AG20443 (cell line): ENCODE measurements at regions not wholly inside any gene's neighbourhood (a gene's known extent, or its start where the extent isn't known, plus 50 kb on each side); places are given as distances from the start of the nearest gene placed in this dataset.

Experiments
- DNase-seq: peaks from one replicate; pipeline ENCODE4 v3.0.0; 2012; ENCODE audit warnings: low spot score, mixed read lengths

DNA sequence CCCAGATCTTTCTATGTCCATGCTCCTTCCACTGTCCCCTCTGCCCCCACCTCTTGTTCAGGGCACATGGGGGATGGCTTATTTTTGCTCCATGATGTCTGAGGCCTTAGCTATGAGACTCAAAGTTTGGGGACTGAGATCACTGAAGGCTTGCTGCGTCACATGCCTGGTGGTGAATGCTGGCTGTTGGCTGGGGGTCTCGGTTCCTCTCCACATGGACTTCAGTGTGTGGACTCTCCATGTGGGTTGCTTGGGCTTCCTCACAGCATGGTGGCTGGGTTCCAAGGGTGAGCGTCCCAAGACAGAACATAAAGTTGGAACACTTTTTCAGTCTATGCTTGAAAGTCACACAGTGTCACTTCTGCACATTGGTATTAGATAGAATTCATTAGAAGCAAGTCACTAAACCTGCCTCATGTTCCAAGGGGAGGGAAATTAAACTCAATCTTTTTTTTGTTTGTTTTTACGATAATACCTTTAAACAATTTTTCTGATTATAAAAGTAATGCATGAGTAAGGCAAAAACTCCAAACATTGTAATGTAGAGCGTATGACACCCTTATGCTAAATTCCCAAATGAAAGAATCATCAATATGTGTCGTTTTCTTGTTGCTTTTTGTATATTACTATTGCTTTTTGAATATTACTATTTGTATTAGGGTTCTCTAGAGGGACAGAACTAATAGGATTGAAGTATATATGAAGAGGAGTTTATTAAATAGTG, 111.7 kb downstream of the MYCN start:
- DNase-seq: no peak

DNA sequence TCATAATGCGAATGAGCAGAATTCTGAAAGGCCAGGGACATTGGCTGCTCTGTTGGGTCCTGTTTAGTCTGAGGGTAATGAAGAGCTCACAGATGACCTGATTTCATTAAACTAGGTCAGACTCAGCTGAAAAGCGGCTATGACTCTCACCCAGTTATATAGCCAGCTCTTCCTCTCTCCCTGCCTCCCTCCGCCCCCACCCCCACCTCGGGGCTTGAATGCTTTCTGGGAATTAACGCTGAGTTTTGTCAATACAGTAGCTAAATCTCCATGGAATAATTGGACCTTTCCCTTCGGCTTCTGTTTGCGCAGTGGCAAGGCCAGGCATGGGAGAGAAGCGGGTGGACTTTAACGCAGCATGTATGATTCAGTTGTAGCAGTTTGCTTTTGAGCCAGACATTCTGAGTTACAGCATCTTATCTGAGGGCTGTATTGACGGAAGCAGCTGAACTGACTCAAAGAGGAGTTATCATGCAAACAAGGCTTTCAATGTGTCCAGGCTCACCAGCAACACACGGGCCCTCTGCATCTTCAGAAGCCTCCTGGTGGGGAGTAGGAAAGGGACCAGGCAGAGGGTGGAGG, 110.6 kb downstream of the MYCN start:
- no peak for DNase-seq

DNA sequence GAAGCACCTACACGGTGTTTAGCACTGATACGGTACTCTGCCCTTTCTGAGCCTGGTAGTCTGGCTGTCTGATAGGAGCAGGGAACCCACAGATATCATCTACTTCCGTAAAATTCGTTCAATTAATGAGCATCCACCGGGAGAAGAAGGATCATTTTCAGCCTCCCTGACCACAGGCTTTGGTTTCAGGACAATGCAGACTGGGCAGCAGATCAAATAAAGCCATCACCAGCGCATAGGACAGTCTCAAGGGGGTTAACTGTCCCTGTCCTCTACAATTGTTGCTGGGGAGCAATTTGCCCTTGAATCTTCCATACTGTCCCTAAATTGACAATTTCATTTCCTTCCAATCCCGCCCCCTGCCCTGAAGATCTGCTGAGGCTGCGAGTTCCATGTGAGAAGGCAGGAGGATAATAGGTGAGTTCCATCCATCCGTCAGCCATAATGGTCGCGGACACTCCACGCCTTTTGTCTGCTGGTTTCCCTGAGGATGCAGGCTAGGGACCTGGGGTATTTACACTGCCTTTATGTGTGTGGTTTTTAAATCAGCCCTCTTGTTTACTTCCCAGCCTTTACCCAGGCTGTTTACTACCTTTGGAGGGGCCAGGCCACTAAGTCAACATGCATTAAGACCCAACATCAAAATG, 110.0 kb downstream of the MYCN start:
- no peak for DNase-seq

DNA sequence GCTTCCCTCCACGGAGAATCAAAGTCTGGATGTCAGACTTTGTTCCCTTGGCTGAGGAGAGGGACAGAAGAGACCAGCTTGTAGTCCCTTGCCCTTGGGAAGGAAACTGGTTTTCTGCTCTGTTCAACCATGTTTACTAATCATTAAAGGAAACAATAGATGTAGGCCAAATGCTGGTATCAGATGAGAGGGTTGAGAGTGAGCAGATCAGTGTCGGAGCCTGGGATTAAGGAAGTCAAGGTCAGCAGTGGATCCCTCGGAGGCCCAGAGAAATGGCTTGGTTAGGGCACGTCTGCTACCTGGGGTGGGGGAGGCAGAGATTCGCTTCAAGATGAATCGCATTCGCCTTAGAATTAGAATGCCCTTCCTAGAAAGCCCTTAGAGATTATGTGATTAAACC, 109.1 kb downstream of the MYCN start:
- no peak for DNase-seq

DNA sequence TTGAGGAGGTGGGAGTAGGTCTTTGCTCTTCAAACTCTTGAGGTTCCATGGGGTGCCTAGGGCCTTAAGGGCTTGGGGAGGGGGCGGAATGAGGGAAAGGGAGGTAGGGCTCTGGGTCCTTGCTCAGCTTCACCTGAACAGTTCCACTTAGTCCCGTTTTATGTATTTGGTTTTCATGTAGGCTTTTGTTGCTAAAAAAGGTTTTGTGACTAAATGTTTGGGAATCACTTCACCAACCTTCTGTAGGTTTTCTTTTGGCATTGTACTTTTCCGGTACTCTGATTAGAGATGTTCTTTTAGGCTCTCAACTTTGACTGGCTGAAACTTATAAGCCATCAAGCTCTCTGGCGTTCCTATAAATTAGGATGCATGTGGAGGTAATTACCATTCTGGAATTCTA, 108.1 kb downstream of the MYCN start:
- DNase-seq: no peak

DNA sequence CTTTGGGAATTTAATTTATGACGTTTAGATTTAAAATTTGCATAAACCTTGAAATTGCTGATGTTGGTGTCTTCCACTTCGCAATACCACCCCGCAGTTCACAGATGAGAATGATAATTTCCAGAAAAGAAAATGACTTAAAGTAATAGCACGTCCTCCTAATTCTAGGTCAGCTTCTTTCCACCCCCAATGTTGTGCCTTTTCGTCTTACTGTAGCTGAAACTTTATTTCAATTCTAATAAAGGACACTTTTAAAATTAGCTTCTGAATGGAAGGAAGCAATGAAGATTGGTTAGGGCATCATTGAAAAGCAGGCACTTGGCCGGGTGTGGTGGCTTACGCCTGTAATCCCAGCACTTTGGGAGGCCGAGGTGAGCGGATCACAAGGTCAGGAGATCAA, 107.4 kb downstream of the MYCN start:
- no peak for DNase-seq

DNA sequence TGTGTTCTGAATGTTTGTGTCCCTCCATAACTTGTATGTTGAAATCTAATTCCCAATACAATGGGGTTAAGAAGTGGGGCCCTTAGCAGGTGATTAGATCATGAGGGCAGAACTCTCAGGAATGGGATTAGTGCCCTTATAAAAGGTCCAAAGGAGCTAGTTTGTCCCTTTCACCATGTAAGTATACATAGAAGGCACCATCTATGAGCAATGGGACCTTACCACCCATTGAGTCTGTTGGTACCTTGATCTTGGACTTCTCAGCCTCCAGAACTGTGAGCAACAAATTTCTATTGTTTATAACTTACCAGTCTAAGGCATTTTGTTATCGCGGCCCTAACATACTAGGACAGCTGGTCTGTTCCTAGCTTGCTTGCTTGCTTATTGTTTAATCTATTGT, 106.3 kb downstream of the MYCN start:
- no peak for DNase-seq

DNA sequence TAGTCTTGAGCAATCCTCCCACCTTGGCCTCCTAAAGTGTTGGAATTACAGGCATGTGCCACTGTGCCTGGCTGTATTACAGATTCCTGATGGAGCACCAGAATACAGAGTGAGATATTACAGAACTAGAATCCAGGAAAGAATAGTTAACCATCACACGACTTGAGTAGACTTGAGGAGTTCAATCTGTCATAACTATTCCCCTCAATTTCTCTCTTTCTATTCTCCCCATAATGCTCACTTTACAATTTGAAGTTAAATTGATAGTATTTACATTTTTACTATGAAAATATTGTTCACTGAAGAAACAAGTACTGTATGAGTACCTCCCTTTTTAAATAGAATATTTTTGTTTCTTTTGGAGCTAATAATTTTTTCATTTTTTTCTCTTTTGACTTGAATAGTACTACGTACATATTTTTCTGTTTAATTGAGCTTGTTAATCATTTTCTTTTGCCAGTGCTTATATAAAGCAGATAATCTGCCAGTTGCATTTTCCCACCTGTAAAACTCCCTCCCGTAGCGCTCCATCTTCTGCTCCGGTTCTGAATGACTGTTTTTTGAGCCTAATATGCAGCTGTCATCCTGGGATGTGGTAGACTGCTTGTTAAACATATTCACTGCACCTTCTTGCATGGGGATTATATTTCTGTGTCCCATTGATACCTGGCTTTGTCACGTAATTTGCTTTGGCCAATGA, 105.5 kb downstream of the MYCN start:
- no peak for DNase-seq

DNA sequence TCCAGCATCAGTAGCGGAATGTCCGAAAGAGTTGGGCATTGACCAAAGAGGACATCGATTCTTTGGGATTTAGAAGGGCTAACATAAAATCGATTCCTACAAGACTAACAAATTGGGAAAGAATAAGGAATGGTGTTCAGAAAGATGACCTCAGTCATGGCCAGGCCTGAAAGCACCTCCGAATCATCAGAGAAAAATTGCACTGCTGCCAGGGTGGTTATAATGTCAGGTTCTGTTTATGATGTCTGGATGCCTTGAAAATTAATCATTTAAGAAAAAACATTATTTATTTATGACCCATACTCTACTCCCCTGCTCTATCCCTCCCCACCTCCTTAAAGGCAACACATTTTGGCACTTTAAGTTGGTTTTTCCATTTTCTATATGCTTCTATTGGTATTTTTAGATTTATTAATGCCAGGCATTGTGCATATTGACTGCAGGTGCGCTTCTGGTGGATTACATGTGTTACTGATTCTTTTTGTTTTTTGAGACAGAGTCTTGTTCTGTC, 104.7 kb downstream of the MYCN start:
- DNase-seq: no peak

DNA sequence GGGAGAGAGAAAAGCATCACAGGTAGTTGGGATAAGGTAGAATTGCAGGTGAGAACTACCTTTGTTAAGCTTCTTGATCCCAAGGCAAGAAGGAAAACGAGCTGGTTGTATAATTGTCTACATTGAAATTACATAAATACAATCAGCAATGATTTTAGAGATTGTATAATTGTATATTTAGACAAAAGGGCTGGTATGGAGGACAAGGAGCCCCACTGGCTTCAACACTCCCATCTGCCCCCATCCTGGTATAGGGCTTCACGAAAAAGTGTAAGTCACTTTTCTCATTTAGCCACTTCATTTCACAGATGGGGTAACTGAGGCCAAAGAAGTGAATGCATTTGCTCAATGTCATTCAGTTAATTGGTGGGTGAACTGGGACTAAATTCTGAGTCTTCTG, 103.3 kb downstream of the MYCN start:
- no peak for DNase-seq

DNA sequence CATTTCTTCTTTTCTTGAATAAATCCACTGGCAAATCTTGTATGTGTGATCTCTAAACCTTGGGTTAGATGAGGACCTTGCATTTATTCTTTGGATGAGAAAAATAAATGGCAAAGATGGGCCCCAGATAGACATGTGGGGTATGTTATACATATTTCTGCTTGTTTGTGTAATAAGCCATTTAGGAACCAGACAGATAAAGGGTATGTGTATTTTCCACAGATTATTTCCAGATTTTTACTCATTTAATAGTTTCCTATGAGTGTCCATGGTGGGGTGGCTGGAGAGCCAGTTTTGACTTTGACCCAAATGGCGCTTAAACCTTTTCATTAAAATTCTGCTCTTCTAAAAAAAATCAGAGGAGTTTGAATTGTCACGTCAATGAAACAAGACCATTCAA, 102.8 kb downstream of the MYCN start:
- no peak for DNase-seq

DNA sequence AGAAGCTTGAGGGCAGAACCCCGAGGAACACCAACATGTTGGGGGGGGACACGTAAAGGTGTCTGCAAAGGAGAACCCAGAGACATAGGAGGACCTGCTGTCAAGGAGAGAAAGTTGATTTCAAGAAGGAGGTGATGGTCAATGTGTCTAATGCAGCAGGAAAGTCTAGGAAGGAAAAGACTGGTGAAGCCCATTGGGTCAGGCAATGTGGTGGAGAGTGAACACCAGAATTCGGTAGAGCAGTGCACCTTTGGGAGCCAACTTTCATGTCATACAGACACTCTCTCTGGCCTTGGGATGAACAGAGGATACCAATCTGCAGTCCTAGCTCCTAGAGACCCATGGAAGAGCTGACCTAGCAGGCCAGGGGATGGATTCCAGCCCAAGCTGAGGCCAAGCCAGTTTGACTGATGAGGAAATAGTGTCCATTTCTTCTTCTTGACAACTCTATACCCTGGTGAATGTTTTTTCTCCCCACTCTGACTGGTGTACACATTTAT, 101.9 kb downstream of the MYCN start:
- DNase-seq: no peak

DNA sequence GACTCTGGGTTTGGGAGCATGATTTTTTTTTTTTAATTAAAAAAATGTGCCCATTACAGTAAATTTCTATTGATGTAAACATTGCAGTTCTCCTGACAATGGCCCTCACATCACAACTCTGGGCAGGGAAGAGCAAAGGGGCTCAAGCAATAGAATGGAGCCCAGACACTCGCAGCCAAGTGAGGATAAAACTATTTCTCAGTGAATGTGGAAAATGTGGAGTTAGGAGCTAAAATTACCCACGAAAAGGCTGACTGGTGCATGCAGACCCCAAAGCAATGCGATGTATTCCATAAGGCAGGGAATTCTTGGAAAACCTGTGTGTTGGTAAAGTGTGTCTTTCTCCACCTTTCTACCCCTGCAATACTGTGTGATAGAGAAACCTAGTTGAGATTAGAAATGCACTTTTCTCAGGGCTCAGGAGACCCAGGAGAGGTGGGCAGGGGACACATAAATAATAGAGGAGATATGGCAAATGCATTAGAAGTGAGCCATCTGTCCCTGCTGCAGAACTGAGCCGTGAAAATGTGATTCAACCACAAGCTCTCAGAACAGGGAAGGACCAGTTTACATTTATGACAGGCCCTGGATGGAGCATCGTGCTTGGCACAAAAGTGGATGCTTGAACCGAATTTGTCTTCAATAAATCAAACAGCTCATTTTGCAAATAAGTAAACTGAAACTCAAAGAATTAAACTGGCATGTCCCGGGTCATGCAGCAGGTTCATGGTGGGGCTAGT, 100.1 kb downstream of the MYCN start:
- DNase-seq: no peak

DNA sequence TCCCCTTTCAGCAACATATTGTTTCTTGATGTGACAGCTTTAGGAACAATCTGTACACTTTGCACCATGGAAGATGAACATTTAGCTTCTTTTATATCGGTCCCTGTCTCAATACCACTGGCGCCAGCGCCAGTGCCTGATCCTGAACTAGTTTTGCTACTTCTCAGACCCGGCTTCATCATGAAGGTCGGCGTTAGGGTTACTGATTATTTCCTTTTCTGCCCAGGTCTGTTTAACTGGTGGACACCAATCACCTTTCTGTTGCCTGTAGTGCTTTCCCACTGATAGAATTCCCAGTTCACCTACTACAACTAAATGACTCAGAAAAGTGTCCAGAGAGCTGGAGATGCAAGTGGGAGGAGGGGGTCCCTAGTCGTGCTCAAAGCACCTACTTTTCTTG, 99.5 kb downstream of the MYCN start:
- DNase-seq: no peak

DNA sequence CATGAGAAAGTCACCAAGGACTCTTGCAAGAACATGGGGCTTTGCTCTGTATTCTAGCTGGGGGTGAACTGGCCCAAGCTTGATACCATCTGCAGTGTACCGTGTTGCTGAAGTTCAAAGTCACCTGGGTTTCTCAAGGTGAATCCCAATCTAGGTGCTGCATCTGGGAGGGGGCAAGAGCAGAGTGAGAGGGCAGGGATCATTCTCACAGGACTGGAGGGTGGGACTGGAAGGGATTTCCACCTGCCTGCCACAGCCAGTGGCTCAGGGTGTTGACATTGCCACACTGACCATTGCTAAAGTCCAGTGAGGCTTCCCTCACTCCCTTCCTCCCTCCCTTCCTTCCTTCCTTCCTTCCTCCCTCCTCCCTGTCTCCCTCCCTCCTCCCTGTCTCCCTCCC, 98.7 kb downstream of the MYCN start:
- DNase-seq: no peak

DNA sequence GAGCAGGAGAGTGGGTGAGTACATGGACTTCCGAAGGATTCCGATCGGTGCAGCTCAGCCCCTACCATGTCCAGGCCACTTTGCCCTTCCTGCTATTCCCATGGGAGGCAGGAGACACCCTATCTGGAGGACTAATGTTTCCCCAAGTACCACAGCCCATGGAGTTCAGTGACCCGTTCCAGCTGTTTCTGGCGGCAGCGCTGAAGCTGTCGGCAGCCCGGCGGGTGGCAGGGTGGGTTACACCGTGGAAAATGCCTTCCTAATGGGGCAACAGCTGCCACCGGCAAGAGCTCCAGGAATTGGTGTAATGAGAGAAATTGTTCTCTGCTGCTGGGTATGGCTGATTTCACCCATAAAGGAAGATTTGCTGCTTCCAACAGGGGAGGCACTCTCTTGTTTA, 98.3 kb downstream of the MYCN start:
- no peak for DNase-seq

DNA sequence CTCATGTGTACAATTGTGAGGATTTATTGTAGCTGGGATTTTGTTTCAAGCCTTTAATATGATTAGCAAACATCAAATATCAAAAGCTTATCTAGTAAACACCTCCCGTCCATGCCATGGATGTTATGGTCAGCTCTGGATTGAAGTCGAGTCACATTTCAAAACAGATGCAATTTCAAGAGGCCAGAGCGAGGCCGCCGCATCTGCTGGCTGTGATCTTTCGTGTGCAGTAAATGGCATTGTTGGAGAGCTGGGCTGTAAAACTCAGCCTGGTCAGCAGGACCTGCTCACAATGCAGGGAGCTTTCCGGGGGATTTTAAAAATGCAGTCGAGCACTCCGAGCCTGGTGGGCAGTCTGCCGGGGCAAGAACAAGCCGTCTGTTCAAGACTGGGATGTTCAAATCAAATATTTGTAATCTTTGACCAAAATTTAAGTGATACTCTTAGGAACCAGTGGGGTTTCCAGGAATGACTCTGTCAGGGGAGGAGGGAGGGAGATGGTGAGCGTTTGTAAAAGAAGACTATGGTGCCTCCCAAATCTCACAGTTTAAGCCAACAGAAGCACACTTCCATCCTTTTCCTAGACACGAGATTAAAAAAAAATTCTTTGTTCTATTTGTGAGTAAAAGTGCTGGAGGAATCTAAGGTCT, 97.6 kb downstream of the MYCN start:
- no peak for DNase-seq

DNA sequence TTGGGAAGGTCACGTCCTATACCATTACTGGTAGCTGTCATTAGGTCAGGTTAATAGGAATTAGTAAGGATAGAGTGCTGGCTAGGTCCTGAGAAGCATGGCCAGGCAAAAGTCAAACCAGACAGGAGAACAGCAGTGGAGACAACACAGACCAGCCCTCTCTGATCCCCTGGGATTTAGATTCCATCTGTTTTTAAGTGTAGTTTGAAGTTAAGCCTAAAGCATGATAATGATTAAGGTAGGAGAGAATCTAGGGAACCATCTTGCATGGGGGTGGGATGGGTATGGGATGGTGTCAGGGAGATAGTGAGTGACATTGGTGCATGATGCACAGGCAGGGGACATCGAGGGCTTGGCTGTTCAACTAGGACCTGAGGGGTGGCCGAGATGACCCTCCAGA, 96.6 kb downstream of the MYCN start:
- DNase-seq: no peak

DNA sequence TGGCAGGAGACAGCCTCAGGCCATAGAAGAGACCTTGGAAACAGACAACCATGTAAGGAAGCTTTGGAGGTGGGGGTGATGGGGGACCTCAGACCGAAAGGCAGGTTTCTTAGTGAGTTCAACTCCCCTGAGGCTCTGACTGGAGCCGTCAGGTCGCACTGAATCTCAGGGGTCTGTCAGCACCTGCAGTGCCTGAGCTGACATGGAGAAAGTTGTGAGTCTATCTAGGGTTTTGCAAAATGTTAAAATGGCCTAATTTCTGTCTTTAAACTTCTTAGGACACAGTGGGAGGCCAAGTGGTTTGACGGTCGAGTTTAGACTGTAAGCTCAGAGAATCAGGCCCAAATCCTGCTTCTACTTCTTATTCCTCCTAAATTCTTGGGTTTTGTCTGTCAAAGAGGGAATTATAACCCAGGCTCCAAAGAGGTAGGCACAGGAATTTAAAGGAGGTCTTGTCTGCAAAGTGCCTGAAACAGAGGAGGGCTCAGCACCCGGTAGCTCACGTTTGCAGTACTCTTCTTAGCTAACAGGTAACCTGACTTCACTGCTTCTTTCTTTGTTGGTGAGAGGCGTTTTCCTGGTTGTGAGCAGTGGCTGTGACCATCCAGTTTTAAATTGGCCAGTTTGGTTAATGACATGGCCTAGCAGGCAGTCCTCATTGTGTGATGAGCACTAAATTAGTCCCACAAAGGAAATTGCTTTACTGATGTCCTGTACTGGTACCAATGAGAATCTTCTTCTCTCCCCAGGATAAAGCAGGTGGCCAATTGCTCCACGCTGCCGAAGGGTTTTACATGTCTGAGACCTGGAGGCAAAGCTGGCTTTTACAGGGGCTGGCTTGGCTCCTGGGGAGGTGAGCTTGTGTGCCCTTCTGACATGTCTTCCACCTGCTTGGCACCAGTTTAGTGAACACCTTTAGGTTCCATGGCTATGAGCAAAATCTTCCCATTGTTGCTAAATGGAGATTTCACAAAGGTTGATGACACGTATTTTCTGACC, 95.7 kb downstream of the MYCN start:
- no peak for DNase-seq
